ACC112 (cell line): ENCODE measurements at regions not wholly inside any gene's neighbourhood (a gene's known extent, or its start where the extent isn't known, plus 50 kb on each side); places are given as distances from the start of the nearest gene placed in this dataset.

Source experiments
- H2AFZ ChIP-seq: fragments of 200-600 bp; sonication (generic); one replicate; pipeline ENCODE4 v1.6.0; 2017; ENCODE audit warnings: antibody characterized with exemption, low read length; ENCODE audit not compliant: unreplicated experiment
- H3K27ac ChIP-seq: fragments of 200-600 bp; sonication (generic); 2 replicates; pipeline ENCODE4 v1.5.1; 2014; ENCODE audit warnings: low read depth, mild to moderate bottlenecking, antibody characterized with exemption, low read length, moderate library complexity
- H3K27me3 ChIP-seq: fragments of 200-600 bp; sonication (generic); 2 replicates; pipeline ENCODE4 v1.6.1; 2014; ENCODE audit warnings: mild to moderate bottlenecking, antibody characterized with exemption, low read length, moderate library complexity, mixed read lengths; ENCODE audit not compliant: insufficient read depth
- H3K36me3 ChIP-seq: fragments of 200-600 bp; sonication (generic); 2 replicates; pipeline ENCODE4 v1.6.1; 2016; ENCODE audit warnings: mild to moderate bottlenecking, antibody characterized with exemption, low read length, moderate library complexity, mixed read lengths; ENCODE audit not compliant: insufficient read depth
- H3K4me1 ChIP-seq: fragments of 200-600 bp; sonication (generic); one replicate; pipeline ENCODE4 v1.6.1; 2016; ENCODE audit warnings: low read length, mixed read lengths; ENCODE audit not compliant: insufficient read depth, unreplicated experiment, control insufficient read depth
- H3K4me3 ChIP-seq: fragments of 200-600 bp; sonication (generic); 2 replicates; pipeline ENCODE4 v1.5.1; 2014; ENCODE audit warnings: mild to moderate bottlenecking, low read depth, low read length
- H3K79me2 ChIP-seq: fragments of 200-600 bp; sonication (generic); one replicate; pipeline ENCODE4 v1.6.0; 2016; ENCODE audit warnings: low read length; ENCODE audit not compliant: control insufficient read depth, unreplicated experiment, insufficient read depth

DNA sequence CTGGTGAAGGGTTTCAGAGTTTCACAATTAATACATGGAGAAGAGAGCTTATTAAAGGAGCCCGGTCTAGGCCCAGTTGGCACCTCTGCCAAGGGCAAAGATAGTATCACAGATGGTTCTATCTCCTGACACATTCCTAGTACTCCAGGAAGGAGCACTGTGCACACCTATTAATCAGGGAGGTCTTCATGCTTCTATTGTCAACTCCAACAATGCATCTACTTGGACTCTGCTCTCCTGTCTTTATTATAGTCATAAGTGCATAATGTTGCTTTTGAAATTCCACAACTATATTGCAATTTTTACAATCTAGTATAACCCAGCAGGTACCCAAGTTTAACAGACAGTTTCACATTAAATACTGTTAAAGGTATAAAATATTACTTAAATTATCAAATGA is 174.5 kb upstream of the TSC22D1 start:
- H3K4me3 ChIP-seq: no peak overlapping the region
- no peak overlapping the region for H3K27ac ChIP-seq
- no peaks in the 10 kb centered on the region for H3K36me3 ChIP-seq
- no peaks in the 10 kb centered on the region for H3K27me3 ChIP-seq
- H3K4me1 ChIP-seq: peaks cover under 1% of the 10 kb centered on the region
- H2AFZ ChIP-seq: no peak overlapping the region
- no peaks in the 10 kb centered on the region for H3K79me2 ChIP-seq

DNA sequence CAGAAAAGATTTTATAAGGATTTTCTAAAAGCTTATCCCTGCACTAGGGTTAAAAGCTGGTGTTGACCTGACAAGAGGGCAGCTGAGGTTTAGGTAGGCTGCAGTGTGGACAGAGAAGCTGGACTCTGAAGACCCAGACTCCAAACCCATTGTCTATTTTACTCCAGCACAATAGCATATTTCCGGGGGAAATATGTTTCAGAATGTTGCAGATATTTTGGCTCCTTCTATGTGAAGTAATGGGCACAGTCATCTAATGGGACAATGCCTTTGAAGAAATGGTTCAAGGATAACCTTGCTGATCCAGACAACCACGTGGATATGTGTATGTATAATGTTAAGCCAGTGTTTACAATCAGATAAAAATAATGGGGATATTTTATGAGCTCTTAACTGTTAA is 173.8 kb upstream of the TSC22D1 start:
- no peak overlapping the region for H3K4me3 ChIP-seq

DNA sequence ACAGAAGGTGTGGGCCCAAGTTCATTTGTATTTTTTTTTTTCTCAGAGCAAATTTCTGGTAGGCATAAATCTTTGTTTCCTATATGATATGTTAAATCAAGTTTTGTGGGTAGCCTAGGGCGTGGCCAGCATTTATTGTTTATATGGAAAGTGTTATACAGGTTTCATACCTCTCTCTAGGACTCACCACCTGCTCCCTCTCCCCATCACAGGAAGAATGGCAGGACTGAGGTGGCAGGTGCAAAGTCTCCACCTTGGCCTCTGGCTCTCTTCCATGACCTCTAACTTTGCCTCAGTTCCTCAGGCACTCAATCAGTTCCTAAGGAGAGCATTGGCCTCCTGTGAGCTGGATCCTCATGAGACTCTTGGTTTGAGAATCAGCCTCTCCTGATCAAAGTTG is 172.3 kb upstream of the TSC22D1 start:
- no peak overlapping the region for H3K4me3 ChIP-seq
- no peak overlapping the region for H3K27ac ChIP-seq
- H3K27me3 ChIP-seq: no peaks in the 10 kb centered on the region
- H3K36me3 ChIP-seq: no peaks in the 10 kb centered on the region
- H3K4me1 ChIP-seq: no peaks in the 10 kb centered on the region
- no peak overlapping the region for H2AFZ ChIP-seq
- no peaks in the 10 kb centered on the region for H3K79me2 ChIP-seq

More for the DNA sequence above, 173.8 kb upstream of the TSC22D1 start:
- no peak overlapping the region for H3K27ac ChIP-seq
- H2AFZ ChIP-seq: no peak overlapping the region
- no peaks in the 10 kb centered on the region for H3K79me2 ChIP-seq
- no peaks in the 10 kb centered on the region for H3K4me1 ChIP-seq
- no peaks in the 10 kb centered on the region for H3K27me3 ChIP-seq
- H3K36me3 ChIP-seq: no peaks in the 10 kb centered on the region

DNA sequence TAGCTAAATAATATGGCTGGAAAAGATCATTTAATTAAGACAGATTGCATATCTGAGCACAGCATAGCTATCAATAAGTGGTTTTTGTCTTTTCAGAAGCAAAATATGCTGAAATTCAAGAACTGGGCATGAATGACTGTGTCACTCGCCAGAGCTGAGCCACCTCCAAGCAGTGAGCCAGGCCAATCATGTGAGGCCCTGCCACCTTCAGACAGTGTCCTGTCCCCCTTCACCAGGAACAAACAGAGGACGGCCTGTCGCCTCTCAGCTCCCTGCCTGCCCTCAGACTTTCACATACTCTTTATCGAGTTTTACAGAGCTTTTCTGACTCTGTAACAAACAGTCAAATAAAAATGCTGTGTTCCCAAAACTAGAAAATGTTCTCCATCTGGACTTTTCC is 171.0 kb upstream of the TSC22D1 start:
- no peak overlapping the region for H2AFZ ChIP-seq
- H3K27ac ChIP-seq: no peak overlapping the region
- H3K4me3 ChIP-seq: no peak overlapping the region
- H3K79me2 ChIP-seq: no peaks in the 10 kb centered on the region
- H3K4me1 ChIP-seq: no peaks in the 10 kb centered on the region
- H3K27me3 ChIP-seq: no peaks in the 10 kb centered on the region
- no peaks in the 10 kb centered on the region for H3K36me3 ChIP-seq

DNA sequence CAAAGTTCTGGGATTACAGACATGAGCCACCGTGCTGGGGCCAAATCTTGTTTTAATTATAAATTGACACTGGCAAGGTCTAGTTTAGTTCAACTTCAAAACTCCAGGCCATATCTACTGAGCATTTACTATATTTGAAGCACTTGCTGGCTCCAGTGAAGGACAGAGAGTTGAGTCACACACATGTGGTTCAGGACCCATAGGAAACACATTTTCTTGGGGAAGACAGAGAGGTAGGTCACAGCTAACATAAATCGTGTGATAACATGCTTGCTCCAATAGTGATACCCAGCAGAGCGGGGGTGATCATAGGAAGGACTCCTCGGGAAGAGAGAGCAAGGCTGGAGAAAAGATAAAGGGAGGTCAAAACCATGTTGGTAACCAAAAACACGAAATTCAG is 170.6 kb upstream of the TSC22D1 start:
- Histone ChIP-seq H3K27ac (no peak overlapping the region), H2AFZ (no peak overlapping the region), H3K36me3 (no peaks in the 10 kb centered on the region), H3K27me3 (no peaks in the 10 kb centered on the region), H3K4me3 (no peak overlapping the region), H3K79me2 (no peaks in the 10 kb centered on the region), H3K4me1 (no peaks in the 10 kb centered on the region)

DNA sequence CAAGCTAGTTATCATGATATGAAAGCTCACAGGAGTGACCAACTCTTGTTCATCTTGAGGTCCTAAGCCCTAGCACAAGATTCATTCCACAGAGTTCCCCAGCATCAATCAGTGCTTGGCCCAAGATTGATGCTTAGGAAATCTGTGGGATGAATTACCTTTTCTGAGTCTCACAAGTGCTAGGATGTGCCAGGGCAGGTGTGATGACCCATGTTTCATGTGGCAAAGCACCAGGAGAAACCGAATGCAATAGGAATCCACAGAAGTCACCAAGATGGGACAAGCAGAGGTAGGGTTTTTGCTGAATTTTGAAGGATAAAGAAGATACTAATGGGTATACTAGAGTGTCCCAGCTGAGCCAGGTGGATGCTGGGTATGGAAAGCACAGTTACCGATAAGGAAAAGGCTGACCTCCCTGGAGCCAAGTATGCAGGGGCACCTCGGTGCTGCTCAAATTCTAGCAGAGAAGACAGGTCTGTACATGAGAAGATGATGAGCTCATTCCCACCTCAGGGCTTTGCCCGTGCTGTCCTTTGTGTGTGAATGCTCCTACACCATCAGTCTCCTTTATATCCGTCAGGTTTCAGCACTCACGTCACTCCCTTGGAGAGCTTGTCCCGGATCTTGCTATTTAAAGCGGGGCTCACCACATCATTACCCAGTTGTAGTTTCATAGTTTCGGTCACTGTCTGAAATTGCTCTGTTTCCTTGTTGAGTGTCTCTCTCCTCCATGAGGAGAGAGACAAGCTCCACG is 168.9 kb upstream of the TSC22D1 start:
- Histone ChIP-seq H3K4me3 (no peak overlapping the region), H3K36me3 (no peaks in the 10 kb centered on the region), H2AFZ (no peak overlapping the region), H3K27ac (no peak overlapping the region), H3K4me1 (no peaks in the 10 kb centered on the region), H3K27me3 (no peaks in the 10 kb centered on the region), H3K79me2 (no peaks in the 10 kb centered on the region)

DNA sequence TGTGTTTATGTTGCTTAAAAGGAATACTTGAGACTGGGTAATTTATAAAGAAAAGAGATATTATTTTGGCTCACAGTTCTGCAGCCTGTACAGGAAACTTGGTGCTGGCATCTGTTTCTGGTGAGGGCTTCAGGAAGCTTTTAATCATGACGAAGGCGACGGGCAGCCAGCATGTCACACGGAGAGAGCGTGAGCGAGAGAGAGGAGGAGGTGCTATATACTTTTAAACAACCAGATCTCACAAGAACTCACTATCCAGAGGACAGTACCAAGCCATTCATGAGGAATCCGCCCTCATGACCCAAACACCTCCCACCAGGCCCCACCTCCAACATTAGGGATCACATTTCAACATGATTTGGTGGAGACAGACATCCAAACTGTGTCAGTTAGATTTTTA is 163.4 kb upstream of the TSC22D1 start:
- H3K27ac ChIP-seq: no peak overlapping the region
- H2AFZ ChIP-seq: no peak overlapping the region
- H3K36me3 ChIP-seq: no peaks in the 10 kb centered on the region
- H3K4me3 ChIP-seq: no peak overlapping the region
- peaks cover 3% of the 10 kb centered on the region for H3K4me1 ChIP-seq
- no peaks in the 10 kb centered on the region for H3K27me3 ChIP-seq
- H3K79me2 ChIP-seq: no peaks in the 10 kb centered on the region

DNA sequence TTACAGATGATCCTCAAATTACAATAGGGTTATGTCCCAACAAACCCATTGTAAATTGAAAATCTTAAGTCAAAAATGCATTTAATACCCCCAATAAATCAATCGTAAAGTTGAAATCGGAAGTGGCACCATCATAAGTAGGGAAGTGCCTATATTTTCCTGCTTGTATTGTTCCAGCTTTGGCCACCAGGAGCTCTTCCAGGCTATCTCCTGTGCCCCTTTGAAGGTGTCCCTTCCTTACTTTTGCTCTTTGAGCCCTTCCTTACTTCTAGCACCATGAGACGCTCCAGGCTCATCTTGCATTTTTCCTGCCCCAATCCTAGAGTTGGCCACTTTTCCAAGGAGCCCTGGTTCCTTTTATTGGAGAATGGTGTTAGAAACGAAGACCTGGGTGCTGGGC is 163.0 kb upstream of the TSC22D1 start:
- Histone ChIP-seq H3K36me3 (no peaks in the 10 kb centered on the region), H3K4me1 (peaks cover 8% of the 10 kb centered on the region), H3K27me3 (no peaks in the 10 kb centered on the region), H2AFZ (no peak overlapping the region), H3K4me3 (no peak overlapping the region), H3K27ac (no peak overlapping the region), H3K79me2 (no peaks in the 10 kb centered on the region)

DNA sequence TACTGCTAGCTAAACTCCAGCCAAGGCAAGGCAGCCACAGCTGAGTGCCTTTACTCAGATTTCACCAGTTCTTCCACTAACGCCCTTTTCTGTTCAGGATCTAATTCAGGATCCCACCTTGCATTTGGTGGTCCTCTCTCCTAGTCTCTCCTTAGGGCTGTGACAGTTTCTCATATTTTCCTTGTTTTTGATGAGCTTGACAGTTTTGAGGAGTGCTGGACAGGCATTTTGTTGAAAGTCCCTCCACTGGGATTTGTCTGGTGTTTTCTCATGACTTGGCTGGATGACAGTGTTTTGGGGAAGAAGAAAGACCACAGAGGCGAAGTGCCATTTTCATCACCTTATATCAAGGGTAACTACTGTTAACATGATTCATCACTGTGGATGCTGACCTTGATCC is 162.3 kb upstream of the TSC22D1 start:
- Histone ChIP-seq H3K4me3 (no peak overlapping the region), H3K36me3 (no peaks in the 10 kb centered on the region)

DNA sequence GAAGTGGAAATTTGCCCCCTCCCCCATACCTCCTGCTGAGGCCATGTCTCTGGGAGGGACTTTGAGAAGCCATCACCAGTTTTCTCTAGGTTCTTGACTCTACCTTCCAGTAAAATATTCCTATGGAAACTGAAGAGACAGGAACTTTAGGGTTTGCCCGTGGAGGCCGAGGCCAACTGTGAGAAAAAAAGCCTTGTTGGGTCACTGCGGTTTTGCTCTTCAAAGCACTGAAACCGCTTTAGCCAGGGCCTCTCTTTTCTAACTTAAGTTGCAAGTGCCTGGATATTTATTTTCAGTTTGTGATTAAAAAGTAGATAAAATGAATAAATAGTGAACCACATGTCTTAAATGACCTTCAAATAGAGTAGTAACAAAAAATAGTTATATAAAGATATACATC is 159.7 kb upstream of the TSC22D1 start:
- Histone ChIP-seq H3K27ac (no peak overlapping the region), H3K4me1 (peaks cover 10% of the 10 kb centered on the region), H3K36me3 (no peaks in the 10 kb centered on the region), H3K4me3 (no peak overlapping the region), H2AFZ (no peak overlapping the region), H3K79me2 (no peaks in the 10 kb centered on the region), H3K27me3 (no peaks in the 10 kb centered on the region)

More for the DNA sequence above, 162.3 kb upstream of the TSC22D1 start:
- H3K27ac ChIP-seq: no peak overlapping the region
- no peak overlapping the region for H2AFZ ChIP-seq
- no peaks in the 10 kb centered on the region for H3K27me3 ChIP-seq
- H3K4me1 ChIP-seq: peaks cover 10% of the 10 kb centered on the region
- no peaks in the 10 kb centered on the region for H3K79me2 ChIP-seq

DNA sequence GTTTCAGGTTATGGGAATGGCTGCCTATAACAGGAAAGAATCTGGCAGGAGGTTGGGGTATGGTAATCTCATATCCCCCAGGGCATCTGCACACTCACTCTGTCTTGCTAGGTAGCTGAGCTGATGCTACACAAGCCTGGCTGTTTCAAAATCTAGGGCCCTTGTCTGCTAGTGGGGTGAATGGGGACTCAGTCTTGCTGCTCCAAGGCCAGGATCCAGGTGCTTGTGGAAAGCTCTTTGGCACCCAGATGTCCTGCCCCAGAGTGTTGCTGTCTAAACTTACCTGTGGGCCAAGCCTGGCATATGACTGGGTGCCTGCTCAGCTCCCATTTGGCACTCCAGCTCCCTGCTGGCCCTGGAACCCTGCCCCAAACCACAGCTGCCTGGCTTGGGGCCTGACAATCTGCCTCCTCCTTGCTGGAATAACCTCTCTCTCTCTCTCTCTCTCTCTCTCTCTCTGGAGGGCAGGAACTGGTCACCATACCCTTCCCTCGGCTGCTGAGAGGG is 158.1 kb upstream of the TSC22D1 start:
- Histone ChIP-seq H2AFZ (no peak overlapping the region), H3K79me2 (no peaks in the 10 kb centered on the region), H3K27me3 (no peaks in the 10 kb centered on the region), H3K27ac (no peak overlapping the region), H3K4me3 (no peak overlapping the region), H3K36me3 (no peaks in the 10 kb centered on the region), H3K4me1 (peaks cover 10% of the 10 kb centered on the region)
